Transverse colon (tissue), 4 donors: ENCODE measurements at regions not wholly inside any gene's neighbourhood (a gene's known extent, or its start where the extent isn't known, plus 50 kb on each side); places are given as distances from the start of the nearest gene placed in this dataset.

Experiments used
- DNase-seq: peaks from one replicate; pipeline ENCODE4 v3.0.0-alpha.2; 2019
- H3K27ac ChIP-seq, 4 donors: fragments of 200-600 bp; sonication (generic); 2 replicates each; pipeline ENCODE4 v1.5.1; 2016 to 2018; ENCODE audit warnings: inconsistent platforms in 4 of 4
- H3K27me3 ChIP-seq: fragments of 200-600 bp; sonication (generic); 2 replicates; pipeline ENCODE4 v1.5.1; 2017; ENCODE audit warnings: inconsistent platforms
- H3K36me3 ChIP-seq, 4 donors: fragments of 200-600 bp; sonication (generic); 2 replicates each; pipeline ENCODE4 v1.5.1; 2017 to 2019; ENCODE audit warnings: inconsistent platforms in 4 of 4
- H3K4me1 ChIP-seq, 4 donors: fragments of 200-600 bp; sonication (generic); 2 replicates each; pipeline ENCODE4 v1.5.1; 2017 to 2020; ENCODE audit warnings: inconsistent platforms in 4 of 4
- H3K4me3 ChIP-seq, 4 donors: fragments of 200-600 bp; sonication (generic); 1 replicate in 1 of 4; 2 replicates in 3 of 4; pipeline versions ENCODE4 v1.5.1 to v1.6.1; 2017 to 2019; ENCODE audit warnings: inconsistent platforms in 4 of 4
- H3K9me3 ChIP-seq, 2 donors: fragments of 200-600 bp; sonication (generic); 2 replicates each; pipeline ENCODE4 v1.5.1; 2017 to 2019; ENCODE audit warnings: inconsistent platforms in 2 of 2
- CTCF ChIP-seq, 5 experiments: fragments of 200-600 bp in 3 of 5; fragments of 450-650 bp in 2 of 5; sonication (generic) in 3 of 5; IDR thresholded peaks; 1 replicate in 2 of 5; 2 replicates in 3 of 5; pipeline ENCODE4 v1.5.1; 2016 to 2017; ENCODE audit warnings: antibody characterized with exemption in 5 of 5, inconsistent platforms in 3 of 5, mild to moderate bottlenecking in 2 of 5, moderate library complexity in 1 of 5
- EP300 ChIP-seq: sonication (generic); formaldehyde crosslinking; IDR thresholded peaks from one replicate; pipeline ENCODE4 v1.6.1; 2017; ENCODE audit warnings: antibody characterized with exemption, low read depth
- POLR2A ChIP-seq: fragments of 450-650 bp; IDR thresholded peaks from one replicate; pipeline ENCODE4 v1.6.1; 2016; ENCODE audit warnings: antibody characterized with exemption, mild to moderate bottlenecking, moderate library complexity
- POLR2AphosphoS5 ChIP-seq, 3 donors: sonication (generic); formaldehyde crosslinking; IDR thresholded peaks; one replicate each; pipeline ENCODE4 v1.6.1; 2016; ENCODE audit warnings: antibody characterized with exemption in 3 of 3
- WGBS, 2 donors: methylation state at CpG; one replicate each; pipeline ENCODE4 v1.1.5; 2018; ENCODE audit warnings: low coverage in 1 of 2; 5-methylcytosine and 5-hydroxymethylcytosine counted together
- in situ Hi-C, 4 donors: fragments of 200-750 bp; cut with MboI; loops; one replicate each; pipeline versions ENCODE4 v1.15.0 to v1.15.1; 2017; ENCODE audit warnings: low sequenced_read_pairs in 3 of 4, low pct_ligation_motif_present in 1 of 4, low pct_unique_long_range_greater_than_20kb in 1 of 4
- intact Hi-C: fragments of 100-400 bp; cut with DNase I; formaldehyde crosslinking; loops from one replicate; pipeline ENCODE4 v1.15.1; 2023; ENCODE audit warnings: low total_unique reads

- in situ Hi-C loops (no loop called here), intact Hi-C loops (no loop called here)
- Histone ChIP-seq H3K4me3 (no peak overlapping the region), H3K9me3 (no peaks in the 10 kb centered on the region), H3K27ac (no peak overlapping the region), H3K4me1 (no peaks in the 10 kb centered on the region), H3K27me3 (no peaks in the 10 kb centered on the region), H3K36me3 (no peaks in the 10 kb centered on the region)
- no peak for DNase-seq
- WGBS, 2 donors: 22 to 50% methylated on average over 1 to 2 of the region's 2 CpGs
- TF ChIP-seq CTCF (IDR thresholded peaks at IDR 0.05) (no peak), EP300 (no peak), POLR2A (no peak), POLR2AphosphoS5 (IDR thresholded peaks at IDR 0.05) (no peak)
Measured at GRCh38 chr3:110727056-110727455, 344.6 kb upstream of the NECTIN3 start.

GRCh38 chr3:110731148-110731547, 340.5 kb upstream of the NECTIN3 start:
- no peak overlapping the region for H3K27ac ChIP-seq
- no peaks in the 10 kb centered on the region for H3K4me1 ChIP-seq
- in situ Hi-C loops (no loop called here), intact Hi-C loops (no loop called here)
- H3K9me3 ChIP-seq: no peaks in the 10 kb centered on the region
- 69 to 78% methylated on average over 1 of the region's 1 CpG for WGBS, 2 donors
- DNase-seq: no peak
- no peak overlapping the region for H3K4me3 ChIP-seq
- TF ChIP-seq CTCF (IDR thresholded peaks at IDR 0.05): no peak
- TF ChIP-seq EP300: no peak
- no peak for TF ChIP-seq POLR2AphosphoS5 (IDR thresholded peaks at IDR 0.05)
- no peak for TF ChIP-seq POLR2A
- H3K27me3 ChIP-seq: no peaks in the 10 kb centered on the region
- H3K36me3 ChIP-seq: no peaks in the 10 kb centered on the region

- WGBS, 2 donors: 72 to 73% methylated on average over 4 of the region's 4 CpGs
- H3K27ac ChIP-seq: no peak overlapping the region
- no peaks in the 10 kb centered on the region for H3K9me3 ChIP-seq
- H3K4me3 ChIP-seq: no peak overlapping the region
- no peak for TF ChIP-seq EP300
- no peak for TF ChIP-seq POLR2A
- TF ChIP-seq CTCF (IDR thresholded peaks at IDR 0.05): no peak
- no peak for TF ChIP-seq POLR2AphosphoS5 (IDR thresholded peaks at IDR 0.05)
- H3K4me1 ChIP-seq: no peaks in the 10 kb centered on the region
- no peaks in the 10 kb centered on the region for H3K36me3 ChIP-seq
- H3K27me3 ChIP-seq: no peaks in the 10 kb centered on the region
- DNase-seq: no peak
- intact Hi-C loops (no loop called here), in situ Hi-C loops (no loop called here)
Measured at GRCh38 chr3:110732420-110732819, 339.2 kb upstream of the NECTIN3 start.

GRCh38 chr3:110733045-110733444, 338.6 kb upstream of the NECTIN3 start:
- DNase-seq: no peak
- Histone ChIP-seq H3K36me3 (no peaks in the 10 kb centered on the region), H3K9me3 (no peaks in the 10 kb centered on the region), H3K27me3 (no peaks in the 10 kb centered on the region), H3K4me1 (no peaks in the 10 kb centered on the region), H3K4me3 (no peak overlapping the region), H3K27ac (no peak overlapping the region)
- TF ChIP-seq POLR2A: no peak
- TF ChIP-seq CTCF (IDR thresholded peaks at IDR 0.05): no peak
- TF ChIP-seq EP300: no peak
- no peak for TF ChIP-seq POLR2AphosphoS5 (IDR thresholded peaks at IDR 0.05)
- intact Hi-C loops: no loop called here
- WGBS, 2 donors: 83 to 95% methylated on average over 3 of the region's 3 CpGs
- in situ Hi-C loops: no loop called here
